HCT116 (cell line): ENCODE measurements at regions not wholly inside any gene's neighbourhood (a gene's known extent, or its start where the extent isn't known, plus 50 kb on each side); places are given as distances from the start of the nearest gene placed in this dataset.

Experiments
- POLR2A ChIP-seq: IDR thresholded peaks from 2 replicates; pipeline ENCODE4 v1.7.0; 2011; ENCODE audit warnings: borderline replicate concordance; ENCODE audit not compliant: insufficient read depth, insufficient read length; ENCODE audit errors: extremely low read depth
- TF ChIP-seq, protein P1 (sequence below): IDR thresholded peaks from 2 replicates; pipeline ENCODE4 v1.6.1; 2012; ENCODE audit warnings: low read depth

DNA sequence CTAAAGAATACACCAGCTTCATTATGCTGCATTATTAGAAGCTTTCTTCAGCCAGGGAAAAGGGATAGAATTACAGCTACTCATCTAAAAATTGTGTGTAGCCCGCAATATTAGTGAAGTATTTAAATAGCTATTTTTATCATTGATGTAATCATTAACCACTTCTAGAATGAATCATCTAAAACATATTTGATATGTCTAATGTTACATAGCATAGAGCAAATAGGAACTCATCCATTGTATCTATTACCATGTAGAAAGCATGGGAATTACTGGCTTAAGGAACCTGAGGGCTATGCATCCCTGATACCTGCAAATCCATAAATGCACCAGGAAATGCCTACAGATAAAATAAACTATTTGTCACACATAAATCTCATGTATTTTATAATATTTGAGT, 54.5 kb upstream of the VGLL3 start:
- no peak for TF ChIP-seq POLR2A
- TF ChIP-seq, protein P1, sequence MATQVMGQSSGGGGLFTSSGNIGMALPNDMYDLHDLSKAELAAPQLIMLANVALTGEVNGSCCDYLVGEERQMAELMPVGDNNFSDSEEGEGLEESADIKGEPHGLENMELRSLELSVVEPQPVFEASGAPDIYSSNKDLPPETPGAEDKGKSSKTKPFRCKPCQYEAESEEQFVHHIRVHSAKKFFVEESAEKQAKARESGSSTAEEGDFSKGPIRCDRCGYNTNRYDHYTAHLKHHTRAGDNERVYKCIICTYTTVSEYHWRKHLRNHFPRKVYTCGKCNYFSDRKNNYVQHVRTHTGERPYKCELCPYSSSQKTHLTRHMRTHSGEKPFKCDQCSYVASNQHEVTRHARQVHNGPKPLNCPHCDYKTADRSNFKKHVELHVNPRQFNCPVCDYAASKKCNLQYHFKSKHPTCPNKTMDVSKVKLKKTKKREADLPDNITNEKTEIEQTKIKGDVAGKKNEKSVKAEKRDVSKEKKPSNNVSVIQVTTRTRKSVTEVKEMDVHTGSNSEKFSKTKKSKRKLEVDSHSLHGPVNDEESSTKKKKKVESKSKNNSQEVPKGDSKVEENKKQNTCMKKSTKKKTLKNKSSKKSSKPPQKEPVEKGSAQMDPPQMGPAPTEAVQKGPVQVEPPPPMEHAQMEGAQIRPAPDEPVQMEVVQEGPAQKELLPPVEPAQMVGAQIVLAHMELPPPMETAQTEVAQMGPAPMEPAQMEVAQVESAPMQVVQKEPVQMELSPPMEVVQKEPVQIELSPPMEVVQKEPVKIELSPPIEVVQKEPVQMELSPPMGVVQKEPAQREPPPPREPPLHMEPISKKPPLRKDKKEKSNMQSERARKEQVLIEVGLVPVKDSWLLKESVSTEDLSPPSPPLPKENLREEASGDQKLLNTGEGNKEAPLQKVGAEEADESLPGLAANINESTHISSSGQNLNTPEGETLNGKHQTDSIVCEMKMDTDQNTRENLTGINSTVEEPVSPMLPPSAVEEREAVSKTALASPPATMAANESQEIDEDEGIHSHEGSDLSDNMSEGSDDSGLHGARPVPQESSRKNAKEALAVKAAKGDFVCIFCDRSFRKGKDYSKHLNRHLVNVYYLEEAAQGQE = no peak
